Kidney (tissue), 13 donors: ENCODE measurements at regions not wholly inside any gene's neighbourhood (a gene's known extent, or its start where the extent isn't known, plus 50 kb on each side); places are given as distances from the start of the nearest gene placed in this dataset.

Experiments used
- DNase-seq, 5 donors: peaks; one replicate each; pipeline ENCODE4 v3.0.0-alpha.2; 2013 to 2020
- FAIRE-seq: peaks from 2 replicates; lab custom pipeline; 2012; peaks lifted over from hg19 to GRCh38; lab: Jason Lieb, UNC
- H3K27ac ChIP-seq, 2 donors: one replicate each; pipeline ENCODE4 v1.7.0; 2013; ENCODE audit warnings: low read depth in 2 of 2, low read length in 2 of 2, inconsistent platforms in 1 of 2
- H3K27me3 ChIP-seq: one replicate; pipeline ENCODE4 v1.7.1; 2013; ENCODE audit warnings: low read length, inconsistent platforms; ENCODE audit not compliant: control insufficient read depth, insufficient read depth
- H3K36me3 ChIP-seq, 3 donors: one replicate each; pipeline versions ENCODE4 v1.7.0 to v1.7.1; 2013; ENCODE audit warnings: low read length in 3 of 3, control low read depth in 1 of 3, inconsistent platforms in 1 of 3; ENCODE audit not compliant: insufficient read depth in 3 of 3, control insufficient read depth in 2 of 3
- H3K4me1 ChIP-seq, 3 donors: one replicate each; pipeline versions ENCODE4 v1.7.0 to v1.7.1; 2013; ENCODE audit warnings: low read length in 3 of 3, inconsistent platforms in 1 of 3, low read depth in 1 of 3; ENCODE audit not compliant: control insufficient read depth in 2 of 3, insufficient read depth in 2 of 3
- H3K4me3 ChIP-seq, 3 donors: one replicate each; pipeline versions ENCODE4 v1.7.0 to v1.8.1; 2013; ENCODE audit warnings: low read length in 3 of 3, control low read depth in 1 of 3, inconsistent platforms in 1 of 3
- H3K9ac ChIP-seq, 3 donors: one replicate each; pipeline versions ENCODE4 v1.7.0 to v1.7.1; 2013; ENCODE audit warnings: low read length in 3 of 3, control low read depth in 1 of 3, inconsistent platforms in 1 of 3
- H3K9me3 ChIP-seq, 3 donors: one replicate each; pipeline versions ENCODE4 v1.7.0 to v1.7.1; 2013; ENCODE audit warnings: low read length in 3 of 3, control low read depth in 1 of 3, inconsistent platforms in 1 of 3; ENCODE audit not compliant: control insufficient read depth in 2 of 3, insufficient read depth in 1 of 3
- CTCF ChIP-seq: IDR thresholded peaks from 3 replicates; pipeline ENCODE4 v1.5.1; 2012; ENCODE audit warnings: mild to moderate bottlenecking, moderate library complexity, borderline replicate concordance; ENCODE audit not compliant: insufficient read depth; ENCODE audit errors: extremely low read depth
- intact Hi-C: fragments of 100-400 bp; cut with DNase I; formaldehyde crosslinking; loops from one replicate; pipeline ENCODE4 v1.11.1; 2022
- donor health status: control.
- donor health status: control.
- donor health status: control.
- donor health status: control.
- donor health status: control.
- donor health status: DM: yes; HTN: yes; CAD: no.
- donor health status: Normal renal cell carcinoma (clear cell type).

DNA sequence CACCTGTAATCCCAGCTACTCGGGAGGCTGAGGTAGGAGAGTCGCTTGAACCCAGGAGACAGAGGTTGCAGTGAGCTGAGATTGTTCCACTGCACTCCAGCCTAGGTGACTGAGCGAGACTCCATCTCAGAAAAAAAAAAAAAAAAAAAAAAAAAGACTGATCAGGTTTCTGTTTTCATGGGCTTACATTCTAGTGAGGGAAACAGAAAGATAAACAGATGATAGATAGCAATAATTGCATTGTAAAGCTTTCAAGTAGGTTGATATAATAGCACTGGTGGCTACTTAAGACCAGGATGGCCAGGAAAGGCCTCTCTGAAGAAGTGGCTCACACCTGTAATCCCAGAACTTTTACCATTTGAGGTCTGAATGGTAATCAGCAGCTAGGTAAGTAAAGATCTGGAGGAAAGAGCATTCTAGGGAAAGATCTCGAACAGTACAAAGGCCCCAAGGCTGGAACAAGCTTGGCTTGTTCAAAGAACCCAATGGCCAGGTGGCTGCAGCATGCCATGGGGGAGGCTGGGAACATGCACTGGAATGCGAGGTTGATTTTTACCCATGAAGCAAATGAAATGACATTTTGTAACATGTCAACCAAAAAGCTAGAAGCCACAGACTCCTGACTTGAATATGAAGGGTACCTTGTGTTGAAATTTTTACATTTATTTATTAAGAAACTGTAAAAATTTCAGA is 108.3 kb upstream of the DHX40 start:
- intact Hi-C loops = no loop called here
- Histone ChIP-seq H3K4me3 (no peak overlapping the region), H3K9me3 (no peaks in the 10 kb centered on the region), H3K36me3 (no peaks in the 10 kb centered on the region), H3K27ac (no peak overlapping the region), H3K27me3 (no peaks in the 10 kb centered on the region), H3K9ac (no peak overlapping the region), H3K4me1 (no peaks in the 10 kb centered on the region)
- FAIRE-seq (no peak), DNase-seq (no peak)
- no peak for TF ChIP-seq CTCF

GRCh38 chr17:59462385-59462784 is 103.0 kb upstream of the DHX40 start:
- Histone ChIP-seq H3K27ac (no peak overlapping the region), H3K4me1 (no peaks in the 10 kb centered on the region), H3K9ac (no peak overlapping the region), H3K36me3 (no peaks in the 10 kb centered on the region), H3K9me3 (no peaks in the 10 kb centered on the region), H3K4me3 (no peak overlapping the region), H3K27me3 (no peaks in the 10 kb centered on the region)
- intact Hi-C loops = no loop called here
- FAIRE-seq = no peak
- no peak for DNase-seq
- no peak for TF ChIP-seq CTCF

- Histone ChIP-seq H3K4me1 (no peaks in the 10 kb centered on the region), H3K4me3 (no peak overlapping the region), H3K27ac (no peak overlapping the region), H3K36me3 (no peaks in the 10 kb centered on the region), H3K27me3 (no peaks in the 10 kb centered on the region), H3K9me3 (no peaks in the 10 kb centered on the region), H3K9ac (no peak overlapping the region)
- intact Hi-C loops = no loop called here
- no peak for TF ChIP-seq CTCF
- no peak for DNase-seq
- no peak for FAIRE-seq
These were observed 101.2 kb upstream of the DHX40 start for GRCh38 chr17:59464246-59464645.

GRCh38 chr17:59465949-59466307 is 99.5 kb upstream of the DHX40 start:
- DNase-seq (no peak), FAIRE-seq (no peak)
- H3K4me3 ChIP-seq = no peak overlapping the region
- no peaks in the 10 kb centered on the region for H3K36me3 ChIP-seq
- no peak overlapping the region for H3K27ac ChIP-seq
- TF ChIP-seq CTCF = no peak
- intact Hi-C loops = no loop called here
- no peaks in the 10 kb centered on the region for H3K27me3 ChIP-seq
- H3K9ac ChIP-seq = no peak overlapping the region
- H3K4me1 ChIP-seq = no peaks in the 10 kb centered on the region
- no peaks in the 10 kb centered on the region for H3K9me3 ChIP-seq
